K562 (cell line): ENCODE measurements at regions not wholly inside any gene's neighbourhood (a gene's known extent, or its start where the extent isn't known, plus 50 kb on each side); places are given as distances from the start of the nearest gene placed in this dataset.

Experiments
- ATAC-seq: fragments of 200-7000 bp; cut with Tn5 transposase; 3 replicates; pipeline ENCODE4 v1.9.1; 2020; ENCODE audit warnings: moderate library complexity
- BruUV-seq: library from RNA; stranded (reverse); fragments of 400-500 nt; replicated peaks from 2 replicates; lab custom pipeline; 2021; lab: Mats Ljungman, UMichigan
- CTCF ChIA-PET: fragments of 300-600 bp; formaldehyde crosslinking; extraction: SDS; loops from one replicate; lab custom pipeline; 2021; ENCODE audit warnings: low intra/inter-chr PET ratio; lab: Yijun Ruan, JAX
- POLR2A ChIA-PET: fragments of 300-600, 350-650 bp; sonication (Branson Sonifier 250); formaldehyde crosslinking; extraction: SDS; loops from one replicate; lab custom pipeline; 2021; ENCODE audit warnings: antibody characterized with exemption, inconsistent platforms; lab: Yijun Ruan, JAX
- DNase-seq, 4 experiments: peaks; one replicate each; pipeline versions ENCODE4 v3.0.0 to v3.0.0-alpha.2; 2011 to 2018; ENCODE audit warnings: low spot score in 3 of 4, mixed read lengths in 3 of 4; ENCODE audit errors: extremely low read depth in 1 of 4
- FAIRE-seq: peaks from 2 replicates; lab custom pipeline; 2011; peaks lifted over from hg19 to GRCh38; lab: Jason Lieb, UNC
- H2AFZ ChIP-seq: 2 replicates; pipeline ENCODE4 v1.6.0; 2011; ENCODE audit warnings: low read depth, low read length, control low read depth, inconsistent platforms
- H3K27ac ChIP-seq: fragments of 200-600 bp; 3 replicates; pipeline ENCODE4 v1.8.0; 2011; ENCODE audit warnings: low read depth, mild to moderate bottlenecking, control low read depth, inconsistent platforms, low read length, moderate library complexity, mixed read lengths; ENCODE audit errors: extremely low read depth
- H3K27me3 ChIP-seq, 2 experiments: fragments of 300-600 bp in 1 of 2; 2 replicates in 1 of 2; 3 replicates in 1 of 2; pipeline versions ENCODE4 v1.6.0 to v1.8.0; 2011; ENCODE audit warnings: inconsistent platforms in 2 of 2, low read length in 2 of 2, mild to moderate bottlenecking in 1 of 2, mixed read lengths in 1 of 2, moderate library complexity in 1 of 2; ENCODE audit not compliant: control insufficient read depth in 2 of 2, insufficient read depth in 2 of 2
- H3K36me3 ChIP-seq: fragments of 300-600 bp; 3 replicates; pipeline ENCODE4 v1.8.0; 2011; ENCODE audit warnings: mild to moderate bottlenecking, low read length, inconsistent platforms; ENCODE audit not compliant: control insufficient read depth, insufficient read depth
- H3K4me1 ChIP-seq, 2 experiments: fragments of 200-600 bp in 1 of 2; replicated peaks in 1 of 2; 2 replicates in 1 of 2; 3 replicates in 1 of 2; pipeline versions ENCODE4 v1.5.1 to v1.8.0; 2011; ENCODE audit warnings: inconsistent platforms in 2 of 2, low read length in 2 of 2, mild to moderate bottlenecking in 1 of 2, mixed read lengths in 1 of 2, moderate library complexity in 1 of 2; ENCODE audit not compliant: control insufficient read depth in 2 of 2, insufficient read depth in 2 of 2
- H3K4me2 ChIP-seq: 2 replicates; pipeline ENCODE4 v1.6.1; 2011; ENCODE audit warnings: low read length, control low read depth, inconsistent platforms, mixed read lengths; ENCODE audit not compliant: insufficient read depth
- H3K4me3 ChIP-seq: fragments of 200-600 bp; sonication (generic), shearing (Covaris generic); 2 replicates; pipeline ENCODE4 v1.5.1; 2016; ENCODE audit warnings: control low read depth, inconsistent platforms
- H3K79me2 ChIP-seq: fragments of 200-600 bp; 3 replicates; pipeline ENCODE4 v1.8.0; 2011; ENCODE audit warnings: low read length, inconsistent platforms; ENCODE audit not compliant: control insufficient read depth, insufficient read depth
- H3K9ac ChIP-seq, 2 experiments: 2 replicates each; pipeline versions ENCODE4 v1.6.0 to v1.6.1; 2011; ENCODE audit warnings: low read depth in 2 of 2, low read length in 2 of 2, control low read depth in 1 of 2, inconsistent platforms in 1 of 2, mild to moderate bottlenecking in 1 of 2, mixed read lengths in 1 of 2; ENCODE audit not compliant: insufficient read depth in 1 of 2
- H3K9me1 ChIP-seq: one replicate; pipeline ENCODE4 v1.6.0; 2011; ENCODE audit warnings: inconsistent platforms, mild to moderate bottlenecking, low read length, moderate library complexity; ENCODE audit not compliant: control insufficient read depth, insufficient read depth
- H3K9me3 ChIP-seq: replicated peaks from 2 replicates; pipeline ENCODE4 v1.5.1; 2011; ENCODE audit warnings: low read depth, low read length, inconsistent platforms; ENCODE audit not compliant: control insufficient read depth, insufficient read depth
- H4K20me1 ChIP-seq: replicated peaks from 2 replicates; pipeline ENCODE4 v1.6.1; 2011; ENCODE audit warnings: low read length, inconsistent platforms, mixed read lengths; ENCODE audit not compliant: control insufficient read depth, insufficient read depth
- BRD4 ChIP-seq: fragments of 200-600 bp; sonication (generic); IDR thresholded peaks from 2 replicates; pipeline ENCODE4 v1.6.1; 2017; ENCODE audit warnings: inconsistent platforms
- CBX5 ChIP-seq: IDR thresholded peaks from 2 replicates; pipeline ENCODE4 v1.6.1; 2014; ENCODE audit warnings: low read depth, borderline replicate concordance
- CHD7 ChIP-seq: fragments of 200-600 bp; sonication (generic); IDR thresholded peaks from one replicate; pipeline ENCODE4 v1.6.1; 2012; ENCODE audit warnings: mild to moderate bottlenecking, low read depth, low read length, inconsistent platforms
- ERF ChIP-seq: fragments of 450-650 bp; formaldehyde crosslinking; IDR thresholded peaks from 2 replicates; pipeline ENCODE4 v1.4.0; 2020; ENCODE audit warnings: mild to moderate bottlenecking, mixed read lengths
- MXI1 ChIP-seq: IDR thresholded peaks from 2 replicates; pipeline ENCODE4 v1.6.1; 2011; ENCODE audit warnings: low read depth, mild to moderate bottlenecking, improper control_type of control experiment, low read length
- NKRF ChIP-seq: fragments of 450-650 bp; IDR thresholded peaks from 2 replicates; pipeline ENCODE4 v1.6.1; 2016; ENCODE audit warnings: borderline replicate concordance
- SP1 ChIP-seq: sonication (generic); formaldehyde crosslinking; IDR thresholded peaks from 2 replicates; pipeline ENCODE4 v1.8.1; 2022; ENCODE audit warnings: mild to moderate bottlenecking, missing genetic modification reagents
- ZBTB8A ChIP-seq: fragments of 450-650 bp; IDR thresholded peaks from 2 replicates; pipeline ENCODE4 v1.6.1; 2018; ENCODE audit warnings: mild to moderate bottlenecking, moderate library complexity; ENCODE audit not compliant: partially characterized antibody
- ZC3H8 ChIP-seq: fragments of 450-650 bp; IDR thresholded peaks from 2 replicates; pipeline ENCODE4 v1.6.1; 2017
- ZNF121 ChIP-seq: sonication (generic); formaldehyde crosslinking; conservative IDR thresholded peaks from 2 replicates; pipeline ENCODE4 v1.8.0; 2022; ENCODE audit warnings: missing genetic modification reagents
- ZNF644 ChIP-seq: fragments of 200-800 bp; sonication (Bioruptor generic); IDR thresholded peaks from 2 replicates; pipeline ENCODE4 v1.6.1; 2016; ENCODE audit warnings: low read depth, missing genetic modification characterization, missing compliant biosample characterization
- ZNF695 ChIP-seq: fragments of 450-650 bp; formaldehyde crosslinking; IDR thresholded peaks from 2 replicates; pipeline ENCODE4 v1.4.0; 2020; ENCODE audit warnings: mild to moderate bottlenecking, moderate library complexity
- WGBS: fragments of 100-300 bp; shearing (Covaris generic); methylation state at CpG from one replicate; pipeline ENCODE4 v1.1.6; 2016; ENCODE audit warnings: low coverage, mixed read lengths; ENCODE audit not compliant: insufficient coverage; ENCODE audit errors: missing lambda C conversion rate; 5-methylcytosine and 5-hydroxymethylcytosine counted together
- in situ Hi-C: fragments of 300-500 bp; cut with MboI; formaldehyde crosslinking; loops from 4 replicates; pipeline ENCODE4 v1.15.0; 2018; ENCODE audit warnings: inconsistent platforms, mixed read lengths
- intact Hi-C: fragments of 100-400 bp; cut with micrococcal nuclease; formaldehyde crosslinking; loops from 2 replicates; pipeline ENCODE4 v1.14.2; 2022

DNA sequence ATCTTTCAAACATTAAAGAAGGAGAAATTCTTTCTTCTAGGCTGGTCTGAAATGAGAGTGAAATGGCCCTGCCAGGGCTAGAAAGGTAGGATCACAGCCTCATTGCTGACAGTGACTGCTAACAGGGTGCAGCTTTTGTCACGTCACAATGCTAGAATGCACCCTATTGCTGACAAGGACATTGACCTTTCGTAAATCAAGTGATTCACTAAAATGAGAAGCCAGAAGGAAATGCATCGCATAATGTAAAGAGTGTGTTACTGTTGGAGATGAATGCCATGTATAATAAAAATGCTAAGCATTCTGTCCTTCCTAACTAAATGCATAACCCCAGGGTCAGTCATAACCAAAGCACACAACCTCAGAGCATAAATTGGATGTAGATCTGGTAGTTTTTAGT is 732.9 kb downstream of the TDRD15 start:
- CTCF ChIA-PET, result no interaction called here
- ATAC-seq (no peak), FAIRE-seq (no peak), DNase-seq (no peak)
- Histone ChIP-seq H4K20me1 (no peaks in the 10 kb centered on the region), H3K36me3 (no peaks in the 10 kb centered on the region), H3K27ac (no peak overlapping the region), H3K9ac (no peak overlapping the region), H3K27me3 (no peaks in the 10 kb centered on the region), H3K4me3 (no peak overlapping the region), H3K9me1 (no peaks in the 10 kb centered on the region), H2AFZ (no peak overlapping the region), H3K79me2 (no peaks in the 10 kb centered on the region), H3K4me1 (no peaks in the 10 kb centered on the region), H3K9me3 (0 out of 2 replicates have a peak, but pooled peaks cover 3% of the 10 kb centered on the region), H3K4me2 (no peak overlapping the region)
- POLR2A ChIA-PET, result no interaction called here
- WGBS, result 2% methylated on average over 3 of the region's 3 CpGs
- in situ Hi-C loops (no loop called here), intact Hi-C loops (no loop called here)
- BruUV-seq, result no TSS peak
- TF ChIP-seq ZC3H8 (no peak), CBX5 (no peak), NKRF (no peak), ZNF121 (CRISPR knock-in tag) (no peak), ZBTB8A (no peak), BRD4 (no peak), CHD7 (no peak), ZNF644 (no peak), ERF (CRISPR knock-in tag) (no peak), ZNF695 (no peak), SP1 (CRISPR knock-in tag) (no peak), MXI1 (no peak)
